Type B pancreatic cell (in vitro differentiated cells): ENCODE measurements at regions not wholly inside any gene's neighbourhood (a gene's known extent, or its start where the extent isn't known, plus 50 kb on each side); places are given as distances from the start of the nearest gene placed in this dataset.

Source experiments
- DNase-seq: peaks from one replicate; pipeline ENCODE4 v3.0.0; 2021; ENCODE audit warnings: mixed read lengths; ENCODE audit not compliant: unreplicated experiment; ENCODE audit errors: extremely low spot score
- H3K27ac Mint-ChIP-seq: 2 replicates; pipeline ENCODE4 v1.8.0; 2021; ENCODE audit warnings: mild to moderate bottlenecking, mixed read lengths
- H3K27me3 Mint-ChIP-seq: 2 replicates; pipeline ENCODE4 v1.8.0; 2021; ENCODE audit warnings: mixed read lengths
- H3K36me3 Mint-ChIP-seq: 2 replicates; pipeline ENCODE4 v1.8.0; 2021; ENCODE audit warnings: mixed read lengths
- H3K4me1 Mint-ChIP-seq: one replicate; pipeline ENCODE4 v1.8.0; 2021; ENCODE audit warnings: mixed read lengths; ENCODE audit not compliant: unreplicated experiment
- H3K4me3 Mint-ChIP-seq: 2 replicates; pipeline ENCODE4 v1.8.0; 2021; ENCODE audit warnings: mild to moderate bottlenecking, mixed read lengths
- H3K9me3 Mint-ChIP-seq: 2 replicates; pipeline ENCODE4 v1.8.0; 2021; ENCODE audit warnings: mixed read lengths
- CTCF ChIP-seq: fragments of 200-600 bp; sonication (generic); conservative IDR thresholded peaks from 2 replicates; pipeline ENCODE4 v1.5.0; 2021; ENCODE audit warnings: antibody characterized with exemption, mild to moderate bottlenecking

GRCh38 chr9:2297771-2298170 lies 282.6 kb downstream of the SMARCA2 start:
- Mint-ChIP-seq H3K4me3 (no peak overlapping the region), H3K9me3 (peaks cover 6% of the 10 kb centered on the region), H3K4me1 (peaks cover 27% of the 10 kb centered on the region), H3K27me3 (no peaks in the 10 kb centered on the region), H3K27ac (peak overlapping the region; percentile 84), H3K36me3 (peaks cover 4% of the 10 kb centered on the region)
- no peak for DNase-seq
- no peak for TF ChIP-seq CTCF

GRCh38 chr9:2298217-2298616 lies 283.1 kb downstream of the SMARCA2 start:
- Mint-ChIP-seq H3K4me1 (peaks cover 25% of the 10 kb centered on the region), H3K9me3 (peaks cover 10% of the 10 kb centered on the region), H3K36me3 (peaks cover 8% of the 10 kb centered on the region), H3K27ac (peak overlapping the region; percentile 84), H3K27me3 (no peaks in the 10 kb centered on the region), H3K4me3 (no peak overlapping the region)
- no peak for DNase-seq
- no peak for TF ChIP-seq CTCF

GRCh38 chr9:2299156-2299842 lies 284.2 kb downstream of the SMARCA2 start:
- H3K27ac Mint-ChIP-seq: peak overlapping the region; percentile 84
- H3K36me3 Mint-ChIP-seq: peaks cover 8% of the 10 kb centered on the region
- no peaks in the 10 kb centered on the region for H3K27me3 Mint-ChIP-seq
- H3K4me3 Mint-ChIP-seq: no peak overlapping the region
- no peak for DNase-seq
- H3K9me3 Mint-ChIP-seq: peaks cover 11% of the 10 kb centered on the region
- TF ChIP-seq CTCF: no peak
- peaks cover 15% of the 10 kb centered on the region for H3K4me1 Mint-ChIP-seq

GRCh38 chr9:2299843-2300205 lies 284.7 kb downstream of the SMARCA2 start:
- H3K27ac Mint-ChIP-seq: peak overlapping the region; percentile 84
- no peak overlapping the region for H3K4me3 Mint-ChIP-seq

DNA sequence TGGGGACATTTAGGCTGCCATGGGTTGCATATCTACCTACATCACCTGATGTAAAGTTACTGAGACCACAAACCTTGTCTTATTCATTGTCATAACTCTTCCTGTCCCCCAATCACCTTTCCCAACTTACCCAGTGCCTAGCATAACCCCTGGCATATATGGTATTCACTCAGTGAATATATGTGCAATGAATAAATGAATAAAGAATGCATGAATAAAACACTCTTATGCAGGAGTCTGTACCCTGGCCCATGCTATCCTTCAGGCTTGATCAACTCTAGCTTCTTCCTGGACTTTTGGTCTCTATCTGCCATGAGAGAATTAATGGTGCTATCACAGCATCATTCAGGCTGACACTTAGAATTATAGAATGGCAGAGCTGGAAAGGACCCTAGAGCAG lies 285.2 kb downstream of the SMARCA2 start:
- Mint-ChIP-seq H3K27ac (peak overlapping the region; percentile 84), H3K36me3 (peaks cover 8% of the 10 kb centered on the region), H3K9me3 (peaks cover 11% of the 10 kb centered on the region), H3K27me3 (no peaks in the 10 kb centered on the region), H3K4me3 (no peak overlapping the region), H3K4me1 (peaks cover 15% of the 10 kb centered on the region)
- DNase-seq: no peak
- TF ChIP-seq CTCF: no peak

More at GRCh38 chr9:2299843-2300205, 284.7 kb downstream of the SMARCA2 start:
- peaks cover 8% of the 10 kb centered on the region for H3K36me3 Mint-ChIP-seq
- no peak for TF ChIP-seq CTCF
- no peaks in the 10 kb centered on the region for H3K27me3 Mint-ChIP-seq
- H3K4me1 Mint-ChIP-seq: peaks cover 15% of the 10 kb centered on the region
- H3K9me3 Mint-ChIP-seq: peaks cover 11% of the 10 kb centered on the region
- no peak for DNase-seq
